WERI-Rb-1 (cell line): ENCODE measurements at regions not wholly inside any gene's neighbourhood (a gene's known extent, or its start where the extent isn't known, plus 50 kb on each side); places are given as distances from the start of the nearest gene placed in this dataset.

Source experiments
- DNase-seq: peaks from one replicate; pipeline ENCODE4 v3.0.0-alpha.2; 2020
- H3K27ac ChIP-seq: fragments of 250-450 bp; sonication (Bioruptor Pico); 2 replicates; pipeline ENCODE4 v1.5.1; 2020; ENCODE audit warnings: mild to moderate bottlenecking, moderate library complexity
- H3K27me3 ChIP-seq: fragments of 250-450 bp; sonication (Bioruptor Pico); 2 replicates; pipeline ENCODE4 v1.5.1; 2021; ENCODE audit warnings: mild to moderate bottlenecking, low read depth, moderate library complexity; ENCODE audit not compliant: insufficient read depth, severe bottlenecking
- H3K36me3 ChIP-seq: fragments of 250-450 bp; sonication (Bioruptor Pico); 2 replicates; pipeline ENCODE4 v1.5.1; 2020; ENCODE audit warnings: mild to moderate bottlenecking, moderate library complexity
- H3K4me3 ChIP-seq: 2 replicates; pipeline ENCODE4 v1.5.1; 2011; ENCODE audit warnings: low read depth, mild to moderate bottlenecking, control low read depth, low read length
- H3K9me3 ChIP-seq: fragments of 250-450 bp; sonication (Bioruptor Pico); 2 replicates; pipeline ENCODE4 v1.5.1; 2021; ENCODE audit warnings: mild to moderate bottlenecking, moderate library complexity; ENCODE audit not compliant: severe bottlenecking
- TF ChIP-seq, protein P1 (sequence below): IDR thresholded peaks from 2 replicates; pipeline ENCODE4 v1.5.1; 2011; ENCODE audit warnings: low read depth, mild to moderate bottlenecking, control low read depth, inconsistent platforms, low read length

GRCh38 chr15:31974855-31975829 lies 55.2 kb upstream of the CHRNA7 start:
- H3K9me3 ChIP-seq = no peaks in the 10 kb centered on the region
- H3K4me3 ChIP-seq = peak overlapping the region; percentile 48
- peak overlapping the region; percentile 61 for H3K27ac ChIP-seq
- DNase-seq = peak; percentile 91
- no peaks in the 10 kb centered on the region for H3K36me3 ChIP-seq
- H3K27me3 ChIP-seq = no peaks in the 10 kb centered on the region
- TF ChIP-seq, protein P1, sequence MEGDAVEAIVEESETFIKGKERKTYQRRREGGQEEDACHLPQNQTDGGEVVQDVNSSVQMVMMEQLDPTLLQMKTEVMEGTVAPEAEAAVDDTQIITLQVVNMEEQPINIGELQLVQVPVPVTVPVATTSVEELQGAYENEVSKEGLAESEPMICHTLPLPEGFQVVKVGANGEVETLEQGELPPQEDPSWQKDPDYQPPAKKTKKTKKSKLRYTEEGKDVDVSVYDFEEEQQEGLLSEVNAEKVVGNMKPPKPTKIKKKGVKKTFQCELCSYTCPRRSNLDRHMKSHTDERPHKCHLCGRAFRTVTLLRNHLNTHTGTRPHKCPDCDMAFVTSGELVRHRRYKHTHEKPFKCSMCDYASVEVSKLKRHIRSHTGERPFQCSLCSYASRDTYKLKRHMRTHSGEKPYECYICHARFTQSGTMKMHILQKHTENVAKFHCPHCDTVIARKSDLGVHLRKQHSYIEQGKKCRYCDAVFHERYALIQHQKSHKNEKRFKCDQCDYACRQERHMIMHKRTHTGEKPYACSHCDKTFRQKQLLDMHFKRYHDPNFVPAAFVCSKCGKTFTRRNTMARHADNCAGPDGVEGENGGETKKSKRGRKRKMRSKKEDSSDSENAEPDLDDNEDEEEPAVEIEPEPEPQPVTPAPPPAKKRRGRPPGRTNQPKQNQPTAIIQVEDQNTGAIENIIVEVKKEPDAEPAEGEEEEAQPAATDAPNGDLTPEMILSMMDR = peak; percentile 49

DNA sequence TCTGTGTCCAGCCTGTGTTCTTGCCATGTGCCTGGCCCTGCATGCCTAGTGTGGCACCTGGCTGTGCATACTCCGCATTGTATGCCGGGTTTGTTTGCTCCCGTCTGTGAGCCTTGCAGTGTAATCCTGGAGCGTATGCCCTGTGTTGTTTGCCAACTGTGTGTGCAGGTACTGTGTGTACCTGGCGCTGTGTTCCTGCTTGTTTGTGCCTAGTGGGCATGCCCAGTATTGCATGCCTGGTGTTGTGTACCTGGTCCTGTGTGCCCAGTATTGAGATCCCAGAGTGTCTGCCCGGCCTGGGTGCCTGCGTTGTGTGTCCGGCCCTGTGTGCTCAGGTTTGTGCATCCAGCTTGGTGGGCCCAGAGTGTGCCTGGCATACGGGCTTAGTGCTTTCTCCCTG lies 54.5 kb upstream of the CHRNA7 start:
- TF ChIP-seq, protein P1 = peak; percentile 49
- Histone ChIP-seq H3K9me3 (no peaks in the 10 kb centered on the region), H3K27me3 (no peaks in the 10 kb centered on the region), H3K27ac (no peak overlapping the region), H3K36me3 (no peaks in the 10 kb centered on the region), H3K4me3 (no peak overlapping the region)
- peak; percentile 33 for DNase-seq

DNA sequence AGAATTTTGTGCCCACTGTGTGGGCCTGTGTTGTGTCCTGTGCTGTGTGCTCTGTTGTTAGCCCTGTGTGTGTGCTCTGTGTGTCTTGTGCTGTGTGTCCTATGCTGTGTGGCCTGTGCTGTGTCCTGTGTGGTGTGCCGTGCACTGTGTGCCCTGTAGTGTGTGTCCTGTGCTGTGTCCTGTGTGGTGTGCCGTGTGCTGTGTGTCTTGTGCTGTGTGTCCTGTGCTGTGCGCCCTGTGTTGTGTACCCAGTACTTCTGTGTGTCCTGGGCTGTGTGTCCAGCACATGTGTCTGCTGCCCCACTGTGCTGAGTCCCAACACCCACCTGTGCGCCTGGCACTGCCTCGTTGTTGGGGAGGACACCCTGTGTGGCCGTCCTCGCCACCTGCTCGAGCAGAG lies 53.2 kb upstream of the CHRNA7 start:
- no peak overlapping the region for H3K27ac ChIP-seq
- no peaks in the 10 kb centered on the region for H3K9me3 ChIP-seq
- TF ChIP-seq, protein P1 = no peak
- H3K27me3 ChIP-seq = no peaks in the 10 kb centered on the region
- no peak for DNase-seq
- no peaks in the 10 kb centered on the region for H3K36me3 ChIP-seq
- H3K4me3 ChIP-seq = no peak overlapping the region

GRCh38 chr15:31977812-31978661 lies 52.3 kb upstream of the CHRNA7 start:
- DNase-seq = peak; percentile 81
- Histone ChIP-seq H3K36me3 (no peaks in the 10 kb centered on the region), H3K4me3 (no peak overlapping the region), H3K27me3 (no peaks in the 10 kb centered on the region), H3K27ac (no peak overlapping the region), H3K9me3 (no peaks in the 10 kb centered on the region)
- TF ChIP-seq, protein P1 = peak; percentile 94
